ENCODE measurements at regions not wholly inside any gene's neighbourhood (a gene's known extent, or its start where the extent isn't known, plus 50 kb on each side); places are given as distances from the start of the nearest gene placed in this dataset.
"Not testable (repeated sequence)": the region's sequence is repeated elsewhere in the genome, so short reads cannot be mapped to it uniquely, and the experiment has no call there.

- Histone ChIP-seq H3K27me3 (ENCODE audit: control insufficient read depth, insufficient read depth, low read length) (no peaks in the 10 kb centered on the region), H3K36me3 (replicated peaks; ENCODE audit: control insufficient read depth, insufficient read depth, low read length) (no peaks in the 10 kb centered on the region), H3K4me3 (ENCODE audit: insufficient read depth, low read depth, low read length) (no peak overlapping the region)
- DNase-seq: no peak
Measured at GRCh38 chr6:12484519-12484918, 194.4 kb downstream of the EDN1 start.

- no peaks in the 10 kb centered on the region for H3K36me3 ChIP-seq (replicated peaks; ENCODE audit: control insufficient read depth, insufficient read depth, low read length)
- no peak overlapping the region for H3K4me3 ChIP-seq (ENCODE audit: insufficient read depth, low read depth, low read length)
- H3K27me3 ChIP-seq (ENCODE audit: control insufficient read depth, insufficient read depth, low read length): no peaks in the 10 kb centered on the region
- DNase-seq: no peak
Measured at GRCh38 chr6:12485226-12485764, 195.1 kb downstream of the EDN1 start.

GRCh38 chr6:12485837-12486236, 195.7 kb downstream of the EDN1 start:
- DNase-seq: no peak
- no peaks in the 10 kb centered on the region for H3K36me3 ChIP-seq (replicated peaks; ENCODE audit: control insufficient read depth, insufficient read depth, low read length)
- no peaks in the 10 kb centered on the region for H3K27me3 ChIP-seq (ENCODE audit: control insufficient read depth, insufficient read depth, low read length)
- no peak overlapping the region for H3K4me3 ChIP-seq (ENCODE audit: insufficient read depth, low read depth, low read length)

GRCh38 chr6:12490351-12490903, 200.3 kb downstream of the EDN1 start:
- no peak overlapping the region for H3K4me3 ChIP-seq (ENCODE audit: insufficient read depth, low read depth, low read length)
- DNase-seq: no peak
- no peaks in the 10 kb centered on the region for H3K36me3 ChIP-seq (replicated peaks; ENCODE audit: control insufficient read depth, insufficient read depth, low read length)
- no peaks in the 10 kb centered on the region for H3K27me3 ChIP-seq (ENCODE audit: control insufficient read depth, insufficient read depth, low read length)

GRCh38 chr6:12490904-12491571, 200.9 kb downstream of the EDN1 start:
- DNase-seq: no peak
- Histone ChIP-seq H3K36me3 (replicated peaks; ENCODE audit: control insufficient read depth, insufficient read depth, low read length) (no peaks in the 10 kb centered on the region), H3K27me3 (ENCODE audit: control insufficient read depth, insufficient read depth, low read length) (no peaks in the 10 kb centered on the region), H3K4me3 (ENCODE audit: insufficient read depth, low read depth, low read length) (no peak overlapping the region)

GRCh38 chr6:12492929-12493328, 202.8 kb downstream of the EDN1 start:
- not testable (repeated sequence) for H3K36me3 ChIP-seq (replicated peaks; ENCODE audit: control insufficient read depth, insufficient read depth, low read length); H3K4me3 ChIP-seq (ENCODE audit: insufficient read depth, low read depth, low read length); H3K27me3 ChIP-seq (ENCODE audit: control insufficient read depth, insufficient read depth, low read length); DNase-seq

GRCh38 chr6:12493446-12493845, 203.3 kb downstream of the EDN1 start:
- DNase-seq: no peak
- no peaks in the 10 kb centered on the region for H3K27me3 ChIP-seq (ENCODE audit: control insufficient read depth, insufficient read depth, low read length)
- H3K36me3 ChIP-seq (replicated peaks; ENCODE audit: control insufficient read depth, insufficient read depth, low read length): no peaks in the 10 kb centered on the region
- no peak overlapping the region for H3K4me3 ChIP-seq (ENCODE audit: insufficient read depth, low read depth, low read length)

- DNase-seq: no peak
- no peak overlapping the region for H3K4me3 ChIP-seq (ENCODE audit: insufficient read depth, low read depth, low read length)
- no peaks in the 10 kb centered on the region for H3K36me3 ChIP-seq (replicated peaks; ENCODE audit: control insufficient read depth, insufficient read depth, low read length)
- H3K27me3 ChIP-seq (ENCODE audit: control insufficient read depth, insufficient read depth, low read length): no peaks in the 10 kb centered on the region
Measured at GRCh38 chr6:12494161-12494560, 204.0 kb downstream of the EDN1 start.

- Histone ChIP-seq H3K4me3 (ENCODE audit: insufficient read depth, low read depth, low read length) (no peak overlapping the region), H3K36me3 (replicated peaks; ENCODE audit: control insufficient read depth, insufficient read depth, low read length) (no peaks in the 10 kb centered on the region)
Measured at GRCh38 chr6:12501990-12502389, 211.8 kb downstream of the EDN1 start.

GRCh38 chr6:12504325-12504966, 212.1 kb upstream of the PHACTR1 start:
- H3K27me3 ChIP-seq (ENCODE audit: control insufficient read depth, insufficient read depth, low read length): no peaks in the 10 kb centered on the region
- peak; percentile 61 for DNase-seq
- H3K36me3 ChIP-seq (replicated peaks; ENCODE audit: control insufficient read depth, insufficient read depth, low read length): no peaks in the 10 kb centered on the region
- no peak overlapping the region for H3K4me3 ChIP-seq (ENCODE audit: insufficient read depth, low read depth, low read length)

More at GRCh38 chr6:12501990-12502389, 211.8 kb downstream of the EDN1 start:
- no peaks in the 10 kb centered on the region for H3K27me3 ChIP-seq (ENCODE audit: control insufficient read depth, insufficient read depth, low read length)
- DNase-seq: no peak

GRCh38 chr6:12505486-12505885, 211.1 kb upstream of the PHACTR1 start:
- no peaks in the 10 kb centered on the region for H3K36me3 ChIP-seq (replicated peaks; ENCODE audit: control insufficient read depth, insufficient read depth, low read length)
- no peak for DNase-seq
- no peak overlapping the region for H3K4me3 ChIP-seq (ENCODE audit: insufficient read depth, low read depth, low read length)
- H3K27me3 ChIP-seq (ENCODE audit: control insufficient read depth, insufficient read depth, low read length): no peaks in the 10 kb centered on the region

- no peak for DNase-seq
- H3K27me3 ChIP-seq (ENCODE audit: control insufficient read depth, insufficient read depth, low read length): no peaks in the 10 kb centered on the region
- no peak overlapping the region for H3K4me3 ChIP-seq (ENCODE audit: insufficient read depth, low read depth, low read length)
- no peaks in the 10 kb centered on the region for H3K36me3 ChIP-seq (replicated peaks; ENCODE audit: control insufficient read depth, insufficient read depth, low read length)
Measured at GRCh38 chr6:12506159-12506558, 210.4 kb upstream of the PHACTR1 start.

GRCh38 chr6:12507636-12508035, 208.9 kb upstream of the PHACTR1 start:
- no peaks in the 10 kb centered on the region for H3K27me3 ChIP-seq (ENCODE audit: control insufficient read depth, insufficient read depth, low read length)
- H3K36me3 ChIP-seq (replicated peaks; ENCODE audit: control insufficient read depth, insufficient read depth, low read length): no peaks in the 10 kb centered on the region
- no peak overlapping the region for H3K4me3 ChIP-seq (ENCODE audit: insufficient read depth, low read depth, low read length)
- no peak for DNase-seq

- DNase-seq: no peak
- H3K36me3 ChIP-seq (replicated peaks; ENCODE audit: control insufficient read depth, insufficient read depth, low read length): no peaks in the 10 kb centered on the region
- no peaks in the 10 kb centered on the region for H3K27me3 ChIP-seq (ENCODE audit: control insufficient read depth, insufficient read depth, low read length)
- H3K4me3 ChIP-seq (ENCODE audit: insufficient read depth, low read depth, low read length): no peak overlapping the region
Measured at GRCh38 chr6:12508553-12508952, 208.0 kb upstream of the PHACTR1 start.

GRCh38 chr6:12509060-12509459, 207.5 kb upstream of the PHACTR1 start:
- no peaks in the 10 kb centered on the region for H3K36me3 ChIP-seq (replicated peaks; ENCODE audit: control insufficient read depth, insufficient read depth, low read length)
- no peak for DNase-seq
- H3K4me3 ChIP-seq (ENCODE audit: insufficient read depth, low read depth, low read length): no peak overlapping the region
- H3K27me3 ChIP-seq (ENCODE audit: control insufficient read depth, insufficient read depth, low read length): no peaks in the 10 kb centered on the region

Measured in H7 (cell line).